Activated T-cell treated with anti-CD3 and anti-CD28 coated beads, Interleukin-2, amount 50 U/mL, for 24 hours (primary cell): ENCODE measurements at regions not wholly inside any gene's neighbourhood (a gene's known extent, or its start where the extent isn't known, plus 50 kb on each side); places are given as distances from the start of the nearest gene placed in this dataset.
"Not testable (repeated sequence)": the region's sequence is repeated elsewhere in the genome, so short reads cannot be mapped to it uniquely, and the experiment has no call there.

Experiments
- DNase-seq: peaks from one replicate; pipeline ENCODE4 v3.0.0-alpha.2; 2020
- H3K27ac Mint-ChIP-seq: 2 replicates; pipeline ENCODE4 v1.8.0; 2020; ENCODE audit warnings: mild to moderate bottlenecking, mixed read lengths
- H3K27me3 Mint-ChIP-seq: 2 replicates; pipeline ENCODE4 v1.8.0; 2020; ENCODE audit warnings: mixed read lengths
- H3K36me3 Mint-ChIP-seq: 2 replicates; pipeline ENCODE4 v1.8.0; 2020; ENCODE audit warnings: low read depth, mixed read lengths
- H3K4me1 Mint-ChIP-seq: 2 replicates; pipeline ENCODE4 v1.8.0; 2020; ENCODE audit warnings: low read depth, mixed read lengths
- H3K4me3 Mint-ChIP-seq: 2 replicates; pipeline ENCODE4 v1.8.0; 2020; ENCODE audit warnings: mild to moderate bottlenecking, moderate library complexity, mixed read lengths
- H3K9me3 Mint-ChIP-seq: 2 replicates; pipeline ENCODE4 v1.8.0; 2020; ENCODE audit warnings: mixed read lengths

GRCh38 chrX:829145-829544 is 198.6 kb downstream of the SHOX start:
- Mint-ChIP-seq H3K4me1 (no peaks in the 10 kb centered on the region), H3K4me3 (no peak overlapping the region), H3K36me3 (no peaks in the 10 kb centered on the region), H3K27me3 (no peaks in the 10 kb centered on the region), H3K9me3 (no peaks in the 10 kb centered on the region), H3K27ac (no peak overlapping the region)
- no peak for DNase-seq

GRCh38 chrX:828411-828959 is 197.9 kb downstream of the SHOX start:
- DNase-seq: no peak
- no peaks in the 10 kb centered on the region for H3K36me3 Mint-ChIP-seq
- H3K27me3 Mint-ChIP-seq: no peaks in the 10 kb centered on the region
- no peaks in the 10 kb centered on the region for H3K4me1 Mint-ChIP-seq
- H3K4me3 Mint-ChIP-seq: no peak overlapping the region
- H3K9me3 Mint-ChIP-seq: no peaks in the 10 kb centered on the region
- H3K27ac Mint-ChIP-seq: no peak overlapping the region

- no peak overlapping the region for H3K4me3 Mint-ChIP-seq
- no peak for DNase-seq
- no peaks in the 10 kb centered on the region for H3K27me3 Mint-ChIP-seq
- H3K4me1 Mint-ChIP-seq: no peaks in the 10 kb centered on the region
- no peaks in the 10 kb centered on the region for H3K36me3 Mint-ChIP-seq
- no peaks in the 10 kb centered on the region for H3K9me3 Mint-ChIP-seq
- no peak overlapping the region for H3K27ac Mint-ChIP-seq
Measured at GRCh38 chrX:826448-826847, 195.9 kb downstream of the SHOX start.

GRCh38 chrX:825991-826390 is 195.4 kb downstream of the SHOX start:
- Mint-ChIP-seq H3K4me3 (no peak overlapping the region), H3K27ac (no peak overlapping the region), H3K4me1 (no peaks in the 10 kb centered on the region), H3K9me3 (no peaks in the 10 kb centered on the region), H3K27me3 (no peaks in the 10 kb centered on the region), H3K36me3 (no peaks in the 10 kb centered on the region)
- no peak for DNase-seq

- H3K4me1 Mint-ChIP-seq, H3K27ac Mint-ChIP-seq, DNase-seq, H3K4me3 Mint-ChIP-seq, H3K27me3 Mint-ChIP-seq, H3K36me3 Mint-ChIP-seq, H3K9me3 Mint-ChIP-seq: not testable (repeated sequence)
Measured at GRCh38 chrX:823073-823472, 192.5 kb downstream of the SHOX start.

GRCh38 chrX:821327-822107 is 190.9 kb downstream of the SHOX start:
- DNase-seq: no peak
- no peaks in the 10 kb centered on the region for H3K36me3 Mint-ChIP-seq
- H3K27me3 Mint-ChIP-seq: no peaks in the 10 kb centered on the region
- H3K4me3 Mint-ChIP-seq: no peak overlapping the region
- H3K27ac Mint-ChIP-seq: no peak overlapping the region
- no peaks in the 10 kb centered on the region for H3K4me1 Mint-ChIP-seq
- H3K9me3 Mint-ChIP-seq: no peaks in the 10 kb centered on the region

GRCh38 chrX:819684-820083 is 189.1 kb downstream of the SHOX start:
- Mint-ChIP-seq H3K36me3 (no peaks in the 10 kb centered on the region), H3K4me3 (no peak overlapping the region), H3K9me3 (peaks cover 5% of the 10 kb centered on the region), H3K4me1 (no peaks in the 10 kb centered on the region), H3K27ac (no peak overlapping the region), H3K27me3 (no peaks in the 10 kb centered on the region)
- no peak for DNase-seq

GRCh38 chrX:817759-818300 is 187.2 kb downstream of the SHOX start:
- Mint-ChIP-seq H3K4me3 (no peak overlapping the region), H3K27ac (no peak overlapping the region), H3K4me1 (no peaks in the 10 kb centered on the region), H3K27me3 (no peaks in the 10 kb centered on the region), H3K9me3 (peaks cover 5% of the 10 kb centered on the region), H3K36me3 (no peaks in the 10 kb centered on the region)
- DNase-seq: no peak

- H3K27me3 Mint-ChIP-seq, H3K9me3 Mint-ChIP-seq, H3K36me3 Mint-ChIP-seq, DNase-seq, H3K4me3 Mint-ChIP-seq, H3K4me1 Mint-ChIP-seq, H3K27ac Mint-ChIP-seq: not testable (repeated sequence)
Measured at GRCh38 chrX:817147-817546, 186.6 kb downstream of the SHOX start.

- Mint-ChIP-seq H3K4me1 (no peaks in the 10 kb centered on the region), H3K4me3 (no peak overlapping the region), H3K27me3 (no peaks in the 10 kb centered on the region), H3K9me3 (peaks cover 5% of the 10 kb centered on the region), H3K27ac (no peak overlapping the region), H3K36me3 (no peaks in the 10 kb centered on the region)
- DNase-seq: no peak
Measured at GRCh38 chrX:816411-816810, 185.8 kb downstream of the SHOX start.

- Mint-ChIP-seq H3K9me3 (no peaks in the 10 kb centered on the region), H3K4me1 (no peaks in the 10 kb centered on the region), H3K27ac (no peak overlapping the region), H3K36me3 (no peaks in the 10 kb centered on the region), H3K4me3 (no peak overlapping the region), H3K27me3 (peaks cover 14% of the 10 kb centered on the region)
- no peak for DNase-seq
Measured at GRCh38 chrX:810186-810585, 179.6 kb downstream of the SHOX start.

GRCh38 chrX:809081-809480 is 178.5 kb downstream of the SHOX start:
- H3K4me3 Mint-ChIP-seq: no peak overlapping the region
- H3K4me1 Mint-ChIP-seq: no peaks in the 10 kb centered on the region
- H3K36me3 Mint-ChIP-seq: no peaks in the 10 kb centered on the region
- H3K27ac Mint-ChIP-seq: no peak overlapping the region
- H3K27me3 Mint-ChIP-seq: peaks cover 16% of the 10 kb centered on the region
- no peaks in the 10 kb centered on the region for H3K9me3 Mint-ChIP-seq
- no peak for DNase-seq

GRCh38 chrX:806586-806985 is 176.0 kb downstream of the SHOX start:
- Mint-ChIP-seq H3K4me1 (no peaks in the 10 kb centered on the region), H3K9me3 (peaks cover 3% of the 10 kb centered on the region), H3K36me3 (no peaks in the 10 kb centered on the region), H3K27me3 (peaks cover 31% of the 10 kb centered on the region), H3K4me3 (no peak overlapping the region), H3K27ac (no peak overlapping the region)
- DNase-seq: no peak

- Mint-ChIP-seq H3K27me3 (peaks cover 31% of the 10 kb centered on the region), H3K4me1 (no peaks in the 10 kb centered on the region), H3K9me3 (peaks cover 5% of the 10 kb centered on the region), H3K27ac (no peak overlapping the region), H3K4me3 (no peak overlapping the region), H3K36me3 (no peaks in the 10 kb centered on the region)
- DNase-seq: no peak
Measured at GRCh38 chrX:805988-806387, 175.4 kb downstream of the SHOX start.

- Mint-ChIP-seq H3K9me3 (peaks cover 7% of the 10 kb centered on the region), H3K4me1 (no peaks in the 10 kb centered on the region), H3K27ac (no peak overlapping the region), H3K4me3 (no peak overlapping the region), H3K36me3 (no peaks in the 10 kb centered on the region), H3K27me3 (peaks cover 31% of the 10 kb centered on the region)
- DNase-seq: no peak
Measured at GRCh38 chrX:805103-805670, 174.6 kb downstream of the SHOX start.
